ENCODE measurements at regions not wholly inside any gene's neighbourhood (a gene's known extent, or its start where the extent isn't known, plus 50 kb on each side); places are given as distances from the start of the nearest gene placed in this dataset.

GRCh38 chr7:46589286-46589685 lies 668.2 kb upstream of the IGFBP3 start:
- TF ChIP-seq POLR2A (IDR thresholded peaks at IDR 0.05) (no peak), CTCF (IDR thresholded peaks at IDR 0.05) (no peak)
